ENCODE measurements at regions not wholly inside any gene's neighbourhood (a gene's known extent, or its start where the extent isn't known, plus 50 kb on each side); places are given as distances from the start of the nearest gene placed in this dataset.

- no peak overlapping the region for H3K27ac ChIP-seq
- H3K4me3 ChIP-seq: no peak overlapping the region
- TF ChIP-seq CTCF (IDR thresholded peaks at IDR 0.05): no peak
- DNase-seq (ENCODE audit: low spot score): no peak
Measured at GRCh38 chr13:77448689-77449088, 86.8 kb upstream of the SCEL start.

DNA sequence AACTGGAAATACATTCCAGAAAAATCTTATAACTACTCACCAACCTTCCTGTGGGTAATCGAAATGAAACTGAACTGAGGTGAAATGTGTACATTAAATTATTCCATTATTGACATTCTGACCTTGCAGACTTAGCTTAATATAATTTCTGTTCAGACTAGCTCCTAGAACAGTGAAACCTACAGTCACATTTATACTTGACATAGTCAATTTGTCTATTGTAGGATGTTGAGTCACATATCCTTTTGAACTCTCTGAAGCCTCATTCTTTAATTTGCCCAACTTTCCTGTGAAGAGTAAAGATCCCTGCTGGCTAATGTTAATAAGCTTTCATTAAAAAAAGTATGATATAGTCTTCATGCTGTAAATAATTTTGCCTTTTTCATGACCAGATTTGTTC, 92.0 kb upstream of the SCEL start:
- H3K27ac ChIP-seq: no peak overlapping the region
- no peak for DNase-seq (ENCODE audit: low spot score)
- no peak overlapping the region for H3K4me3 ChIP-seq
- TF ChIP-seq CTCF (IDR thresholded peaks at IDR 0.05): no peak

- no peak for DNase-seq (ENCODE audit: low spot score)
- no peak overlapping the region for H3K4me3 ChIP-seq
- TF ChIP-seq CTCF (IDR thresholded peaks at IDR 0.05): no peak
- no peak overlapping the region for H3K27ac ChIP-seq
Measured at GRCh38 chr13:77437267-77437666, 98.2 kb upstream of the SCEL start.

DNA sequence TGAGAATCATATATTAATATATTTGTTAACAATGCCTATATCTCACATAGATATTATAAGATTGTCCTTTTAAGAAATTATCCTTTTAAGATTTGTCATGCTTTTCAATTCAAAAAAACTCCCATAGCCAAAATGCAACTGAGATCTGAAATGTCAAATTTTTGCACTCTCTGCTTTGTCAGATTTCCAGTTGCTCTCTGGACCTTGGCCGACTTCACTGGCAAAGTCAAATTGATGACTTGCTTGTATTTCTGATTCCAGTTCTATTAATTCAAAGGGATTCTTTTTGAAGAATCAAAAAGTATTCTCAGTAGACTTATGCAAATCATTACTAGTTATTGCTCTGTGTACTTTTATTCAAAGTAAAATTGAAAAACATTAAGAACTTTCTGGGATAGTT, 101.2 kb upstream of the SCEL start:
- no peak overlapping the region for H3K4me3 ChIP-seq
- TF ChIP-seq CTCF (IDR thresholded peaks at IDR 0.05): no peak
- no peak for DNase-seq (ENCODE audit: low spot score)
- H3K27ac ChIP-seq: no peak overlapping the region

DNA sequence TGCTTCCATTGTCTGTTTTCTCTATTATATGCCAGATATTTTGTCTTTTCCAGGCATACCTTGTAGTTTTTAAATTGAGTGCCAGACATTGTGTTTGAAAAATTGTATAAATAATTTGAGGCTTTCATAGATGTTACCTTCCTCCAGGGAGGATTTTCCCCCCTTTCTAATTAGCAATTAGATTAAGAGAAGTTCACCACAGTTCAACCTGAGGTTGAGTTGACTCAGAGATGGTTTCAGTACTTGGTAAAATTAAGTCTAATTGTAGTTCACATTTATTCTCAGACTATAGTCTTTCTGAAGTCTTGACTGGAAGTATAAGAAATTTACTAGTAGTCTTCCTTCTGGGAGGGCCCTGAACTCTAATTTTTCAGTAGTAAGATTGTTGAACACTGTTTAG, 104.1 kb upstream of the SCEL start:
- TF ChIP-seq CTCF (IDR thresholded peaks at IDR 0.05): no peak

DNA sequence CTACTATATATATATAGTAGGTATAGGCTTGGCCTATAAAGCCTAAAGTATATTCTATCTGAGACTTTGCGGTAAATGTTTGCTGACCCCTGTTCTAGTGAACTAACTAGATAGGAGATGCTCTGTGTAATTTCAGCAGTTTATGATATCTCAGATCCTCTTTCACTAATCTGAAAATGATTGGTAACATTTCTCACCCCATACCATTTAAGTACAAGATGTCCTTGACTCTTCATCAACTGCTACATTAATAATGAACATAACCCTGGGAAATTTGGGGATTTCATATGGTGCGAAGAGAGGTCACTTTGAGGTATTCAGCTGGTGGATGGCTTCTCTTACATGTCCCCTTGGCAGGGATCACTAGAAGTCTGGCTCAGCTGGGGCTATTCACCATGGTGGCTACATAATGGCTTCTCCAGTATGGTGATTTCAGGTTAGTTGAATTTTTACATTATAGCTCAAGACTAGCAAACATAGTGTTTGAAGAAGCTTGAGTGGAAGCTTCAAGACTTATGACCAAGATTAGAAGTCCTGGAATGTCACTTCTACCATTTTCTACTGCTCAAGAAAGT, 103.6 kb upstream of the MYCBP2 start:
- DNase-seq (ENCODE audit: low spot score): no peak
- Histone ChIP-seq H3K4me3 (no peak overlapping the region), H3K27ac (no peak overlapping the region)
- TF ChIP-seq CTCF (IDR thresholded peaks at IDR 0.05): no peak

More for the DNA sequence above, 104.1 kb upstream of the SCEL start:
- no peak for DNase-seq (ENCODE audit: low spot score)
- H3K27ac ChIP-seq: no peak overlapping the region
- H3K4me3 ChIP-seq: no peak overlapping the region

DNA sequence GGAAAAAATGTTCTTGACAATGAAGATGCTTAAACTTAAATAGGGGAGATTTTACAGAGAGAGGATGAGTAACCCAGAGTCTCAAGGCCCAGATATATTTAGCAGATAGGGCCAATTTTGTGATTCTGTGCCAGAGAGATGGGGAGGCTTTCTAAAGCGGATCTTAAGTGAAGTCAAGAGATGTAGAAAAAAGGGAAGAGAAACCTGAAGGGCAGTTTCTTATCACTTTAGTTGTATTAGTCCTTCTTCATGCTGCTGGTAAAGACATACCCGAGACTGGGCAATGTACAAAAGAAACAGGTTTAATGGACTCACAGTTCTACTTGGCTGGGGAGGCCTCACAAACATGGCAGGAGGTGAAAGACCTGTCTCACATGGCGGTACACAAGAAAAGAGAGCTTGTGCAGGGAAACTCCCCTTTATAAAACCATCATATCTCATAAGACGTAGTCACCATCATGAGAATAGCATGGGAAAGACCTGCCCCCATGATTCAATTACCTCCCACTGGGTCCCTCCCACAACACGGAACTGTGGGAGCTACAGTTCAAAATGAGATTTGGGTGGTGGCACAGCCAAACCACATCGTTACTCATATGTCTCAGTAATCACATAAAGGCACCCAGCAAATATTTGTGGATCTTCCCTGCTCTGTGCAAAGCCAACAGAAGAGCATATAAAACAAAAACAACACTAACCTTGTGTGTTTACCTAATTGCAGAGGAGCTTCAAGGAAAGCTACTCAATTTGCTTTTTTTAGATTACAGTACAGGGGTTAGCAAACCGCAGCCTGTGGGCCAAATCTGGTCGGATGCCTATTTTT, 102.6 kb upstream of the MYCBP2 start:
- Histone ChIP-seq H3K4me3 (no peak overlapping the region), H3K27ac (no peak overlapping the region)
- DNase-seq (ENCODE audit: low spot score): no peak
- TF ChIP-seq CTCF (IDR thresholded peaks at IDR 0.05): no peak
